ENCODE measurements at regions not wholly inside any gene's neighbourhood (a gene's known extent, or its start where the extent isn't known, plus 50 kb on each side); places are given as distances from the start of the nearest gene placed in this dataset.
A peak's percentile ranks its signal among the peaks of the same experiment; 100 is the strongest.

DNA sequence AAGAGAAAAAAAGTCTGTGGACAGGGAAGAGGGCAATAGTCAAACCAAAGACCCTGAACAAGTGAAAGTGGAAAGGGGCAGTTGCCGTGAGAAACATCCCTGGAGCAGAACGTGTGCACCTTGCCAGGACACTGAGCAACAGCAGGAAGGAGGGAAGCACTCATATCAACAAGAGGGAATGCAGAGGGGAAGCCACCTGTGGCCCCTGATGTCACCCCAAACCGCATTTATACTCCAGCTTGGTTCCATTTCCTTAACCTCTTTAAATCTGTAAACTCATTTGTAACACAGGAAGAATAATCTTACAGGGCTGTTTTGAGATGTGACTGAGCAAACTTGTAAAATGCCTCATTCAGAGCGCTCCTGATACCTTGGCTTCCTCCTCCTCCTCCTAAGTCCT lies 698.8 kb downstream of the DIAPH3 start:
- Histone ChIP-seq H3K4me3 (ENCODE audit: low read length in 2 of 2) (no peak overlapping the region), H3K36me3 (ENCODE audit: insufficient read depth, low read length) (no peaks in the 10 kb centered on the region), H3K27ac (ENCODE audit: low read depth, low read length) (no peak overlapping the region), H3K4me1 (ENCODE audit: insufficient read depth, low read length) (no peaks in the 10 kb centered on the region), H3K9me3 (ENCODE audit: control insufficient read depth in 1 of 2, low read length in 2 of 2) (no peaks in the 10 kb centered on the region), H3K27me3 (ENCODE audit: insufficient read depth, low read length) (no peaks in the 10 kb centered on the region)
- H3K36me3 Mint-ChIP-seq = no peaks in the 10 kb centered on the region
- no peak overlapping the region for H3K27ac Mint-ChIP-seq
- H3K4me1 Mint-ChIP-seq = no peaks in the 10 kb centered on the region
- CTCF ChIA-PET (ENCODE audit: partially characterized antibody) = no interaction called here
- POLR2A ChIA-PET (ENCODE audit: partially characterized antibody) = no interaction called here
- no peak overlapping the region for H3K4me3 Mint-ChIP-seq
- peaks cover 15% of the 10 kb centered on the region in 2 donors for H3K27me3 Mint-ChIP-seq
- H3K9me3 Mint-ChIP-seq = peaks cover 0 to 8% (median 3%) of the 10 kb centered on the region in 8 donors
- intact Hi-C loops (cut with micrococcal nuclease) = no loop called here
- DNase-seq = no peak

DNA sequence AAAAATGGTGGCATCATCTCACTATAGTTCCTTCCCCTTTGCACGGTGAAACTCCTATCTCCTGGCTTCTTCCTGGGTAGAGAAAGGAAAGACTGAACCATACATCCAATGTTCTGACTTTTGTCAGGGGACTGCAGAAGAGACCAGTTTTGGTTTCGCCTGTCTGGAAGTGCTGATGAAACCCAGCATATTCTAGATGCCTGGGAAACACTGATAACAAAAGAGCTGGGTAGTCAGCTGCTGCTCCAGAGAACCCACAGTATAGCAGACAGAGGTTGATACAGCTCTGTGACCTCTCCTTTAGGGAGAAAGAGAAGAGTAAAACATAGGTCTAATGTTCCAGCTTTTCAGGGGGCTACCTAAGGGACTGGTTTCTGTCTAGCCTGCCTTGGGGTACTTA lies 695.3 kb downstream of the DIAPH3 start:
- Histone ChIP-seq H3K4me1 (ENCODE audit: insufficient read depth, low read length) (no peaks in the 10 kb centered on the region), H3K4me3 (ENCODE audit: low read length in 2 of 2) (no peak overlapping the region), H3K36me3 (ENCODE audit: insufficient read depth, low read length) (no peaks in the 10 kb centered on the region), H3K27ac (ENCODE audit: low read depth, low read length) (no peak overlapping the region), H3K27me3 (ENCODE audit: insufficient read depth, low read length) (no peaks in the 10 kb centered on the region), H3K9me3 (ENCODE audit: control insufficient read depth in 1 of 2, low read length in 2 of 2) (no peaks in the 10 kb centered on the region)
- no peaks in the 10 kb centered on the region for H3K36me3 Mint-ChIP-seq
- H3K27me3 Mint-ChIP-seq = peaks cover 11 to 13% of the 10 kb centered on the region in 2 donors
- intact Hi-C loops (cut with micrococcal nuclease) = no loop called here
- H3K9me3 Mint-ChIP-seq = peaks cover 0 to 10% (median 3%) of the 10 kb centered on the region in 8 donors
- POLR2A ChIA-PET (ENCODE audit: partially characterized antibody) = no interaction called here
- H3K4me3 Mint-ChIP-seq = no peak overlapping the region
- DNase-seq = no peak
- CTCF ChIA-PET (ENCODE audit: partially characterized antibody) = no interaction called here
- H3K4me1 Mint-ChIP-seq = no peaks in the 10 kb centered on the region
- no peak overlapping the region for H3K27ac Mint-ChIP-seq

DNA sequence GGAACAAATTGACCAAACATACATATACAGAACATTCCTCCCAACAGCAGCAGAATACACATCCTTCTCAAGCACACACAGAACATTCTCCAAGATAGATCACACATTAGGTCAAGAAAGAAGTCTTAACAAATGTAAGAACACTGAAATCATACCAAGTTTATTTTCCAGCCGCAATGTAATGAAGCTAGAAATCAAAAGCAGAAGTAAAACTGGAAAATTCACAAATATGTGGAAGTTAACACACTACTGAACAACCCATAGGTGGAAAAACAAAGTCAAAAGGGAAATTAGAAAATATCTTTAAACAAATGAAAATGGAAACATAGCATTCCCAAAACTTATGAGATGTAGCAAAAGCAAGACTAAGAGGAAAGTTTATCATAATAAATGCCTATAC lies 692.6 kb downstream of the DIAPH3 start:
- no peak overlapping the region for H3K4me3 Mint-ChIP-seq
- no peak overlapping the region for H3K4me3 ChIP-seq (ENCODE audit: low read length in 2 of 2)
- H3K27ac Mint-ChIP-seq = peak overlapping the region in 1 of 7 donors; percentile 30
- ChIA-PET CTCF (ENCODE audit: partially characterized antibody) (interaction anchor here (1.3 kb wide), 1 partner anchor 30 kb away, joined by 3 read pairs; no protein-coding TSS in a partner anchor), POLR2A (ENCODE audit: partially characterized antibody) (no interaction called here)
- H3K36me3 ChIP-seq (ENCODE audit: insufficient read depth, low read length) = no peaks in the 10 kb centered on the region
- no peaks in the 10 kb centered on the region for H3K27me3 ChIP-seq (ENCODE audit: insufficient read depth, low read length)
- DNase-seq = no peak
- H3K27ac ChIP-seq (ENCODE audit: low read depth, low read length) = no peak overlapping the region
- H3K9me3 Mint-ChIP-seq = peaks cover 0 to 10% (median 3%) of the 10 kb centered on the region in 8 donors
- no peaks in the 10 kb centered on the region for H3K36me3 Mint-ChIP-seq
- no peaks in the 10 kb centered on the region for H3K4me1 Mint-ChIP-seq
- intact Hi-C loops (cut with micrococcal nuclease) = no loop called here
- H3K27me3 Mint-ChIP-seq = peaks cover 0 to 4% of the 10 kb centered on the region in 2 donors
- H3K9me3 ChIP-seq (ENCODE audit: control insufficient read depth in 1 of 2, low read length in 2 of 2) = no peaks in the 10 kb centered on the region
- H3K4me1 ChIP-seq (ENCODE audit: insufficient read depth, low read length) = no peaks in the 10 kb centered on the region

DNA sequence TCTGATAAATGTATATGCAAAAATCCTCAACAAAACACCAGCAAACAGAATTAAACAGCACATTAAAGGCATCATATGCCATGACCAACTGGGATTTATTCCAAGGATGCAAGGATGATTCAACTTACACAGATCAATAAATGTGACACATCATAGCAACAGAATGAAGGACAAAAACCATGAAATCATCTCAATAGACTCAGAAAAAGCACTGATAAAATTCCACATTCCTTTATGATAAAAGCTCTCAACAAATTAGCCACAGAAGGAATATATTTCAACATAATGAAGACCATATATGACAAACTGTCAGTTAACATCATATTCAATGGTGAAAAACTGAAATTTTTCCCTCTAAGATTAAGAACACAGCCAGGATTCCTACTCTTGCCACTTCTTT lies 691.6 kb downstream of the DIAPH3 start:
- H3K4me1 Mint-ChIP-seq = no peaks in the 10 kb centered on the region
- peaks cover 0 to 10% (median 3%) of the 10 kb centered on the region in 8 donors for H3K9me3 Mint-ChIP-seq
- H3K4me1 ChIP-seq (ENCODE audit: insufficient read depth, low read length) = no peaks in the 10 kb centered on the region
- H3K27me3 Mint-ChIP-seq = peaks cover 0 to 1% of the 10 kb centered on the region in 2 donors
- no peaks in the 10 kb centered on the region for H3K36me3 ChIP-seq (ENCODE audit: insufficient read depth, low read length)
- intact Hi-C loops (cut with micrococcal nuclease) = no loop called here
- DNase-seq = no peak
- no peak overlapping the region for H3K27ac Mint-ChIP-seq
- no peaks in the 10 kb centered on the region for H3K27me3 ChIP-seq (ENCODE audit: insufficient read depth, low read length)
- no peaks in the 10 kb centered on the region for H3K36me3 Mint-ChIP-seq
- H3K4me3 ChIP-seq (ENCODE audit: low read length in 2 of 2) = no peak overlapping the region
- H3K9me3 ChIP-seq (ENCODE audit: control insufficient read depth in 1 of 2, low read length in 2 of 2) = no peaks in the 10 kb centered on the region
- ChIA-PET POLR2A (ENCODE audit: partially characterized antibody) (no interaction called here), CTCF (ENCODE audit: partially characterized antibody) (no interaction called here)
- no peak overlapping the region for H3K27ac ChIP-seq (ENCODE audit: low read depth, low read length)
- H3K4me3 Mint-ChIP-seq = no peak overlapping the region

DNA sequence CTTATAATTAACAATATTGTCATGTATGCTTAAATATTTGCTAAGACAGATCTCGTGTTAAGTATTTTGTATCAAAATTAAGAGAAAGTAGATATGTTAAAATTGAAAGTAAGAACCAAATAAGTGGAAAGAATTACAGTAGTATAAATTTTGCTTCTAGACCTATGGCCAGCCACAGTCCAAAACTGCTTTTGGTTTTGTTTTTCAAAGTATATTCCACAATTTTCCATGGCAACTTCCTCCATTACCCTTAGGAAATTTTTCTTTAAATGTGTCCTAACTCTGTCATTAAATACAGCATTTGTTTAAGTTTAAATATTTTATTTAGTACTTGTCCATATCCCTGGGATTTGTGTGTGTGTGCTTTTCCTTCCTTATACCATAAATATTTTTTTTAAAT lies 689.0 kb downstream of the DIAPH3 start:
- Histone ChIP-seq H3K27me3 (ENCODE audit: insufficient read depth, low read length) (no peaks in the 10 kb centered on the region), H3K9me3 (ENCODE audit: control insufficient read depth in 1 of 2, low read length in 2 of 2) (no peaks in the 10 kb centered on the region), H3K27ac (ENCODE audit: low read depth, low read length) (no peak overlapping the region), H3K4me3 (ENCODE audit: low read length in 2 of 2) (no peak overlapping the region), H3K4me1 (ENCODE audit: insufficient read depth, low read length) (no peaks in the 10 kb centered on the region), H3K36me3 (ENCODE audit: insufficient read depth, low read length) (no peaks in the 10 kb centered on the region)
- H3K4me1 Mint-ChIP-seq = no peaks in the 10 kb centered on the region
- ChIA-PET CTCF (ENCODE audit: partially characterized antibody) (no interaction called here), POLR2A (ENCODE audit: partially characterized antibody) (no interaction called here)
- intact Hi-C loops (cut with micrococcal nuclease) = no loop called here
- H3K9me3 Mint-ChIP-seq = peaks cover 0 to 6% (median 0%) of the 10 kb centered on the region in 8 donors
- no peaks in the 10 kb centered on the region for H3K27me3 Mint-ChIP-seq
- H3K36me3 Mint-ChIP-seq = no peaks in the 10 kb centered on the region
- no peak overlapping the region for H3K4me3 Mint-ChIP-seq
- DNase-seq = no peak
- H3K27ac Mint-ChIP-seq = no peak overlapping the region

DNA sequence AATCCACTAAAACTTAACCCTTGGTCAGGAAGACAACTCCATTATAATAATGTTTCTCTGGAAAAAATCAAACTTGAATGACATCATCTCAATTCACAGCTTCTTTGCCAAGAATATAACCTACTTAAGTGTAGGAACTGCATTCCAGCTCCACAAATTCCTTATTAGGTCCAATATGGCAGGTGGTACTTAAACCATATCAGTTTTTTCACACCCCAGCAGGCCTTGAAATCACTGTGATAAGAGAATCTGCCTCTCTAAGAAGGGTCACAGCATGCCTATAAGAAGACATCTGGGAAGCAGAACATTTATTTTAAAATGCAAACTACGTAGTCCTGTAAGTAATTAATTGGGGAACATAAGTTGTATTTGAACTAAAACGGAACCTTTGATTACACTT lies 687.8 kb downstream of the DIAPH3 start:
- ChIA-PET CTCF (ENCODE audit: partially characterized antibody) (no interaction called here), POLR2A (ENCODE audit: partially characterized antibody) (no interaction called here)
- no peak overlapping the region for H3K27ac Mint-ChIP-seq
- no peak overlapping the region for H3K4me3 Mint-ChIP-seq
- H3K27me3 Mint-ChIP-seq = peaks cover 0 to 1% of the 10 kb centered on the region in 2 donors
- intact Hi-C loops (cut with micrococcal nuclease) = no loop called here
- Histone ChIP-seq H3K4me1 (ENCODE audit: insufficient read depth, low read length) (no peaks in the 10 kb centered on the region), H3K27me3 (ENCODE audit: insufficient read depth, low read length) (no peaks in the 10 kb centered on the region), H3K4me3 (ENCODE audit: low read length in 2 of 2) (no peak overlapping the region), H3K9me3 (ENCODE audit: control insufficient read depth in 1 of 2, low read length in 2 of 2) (no peaks in the 10 kb centered on the region), H3K27ac (ENCODE audit: low read depth, low read length) (no peak overlapping the region), H3K36me3 (ENCODE audit: insufficient read depth, low read length) (no peaks in the 10 kb centered on the region)
- H3K36me3 Mint-ChIP-seq = no peaks in the 10 kb centered on the region
- no peaks in the 10 kb centered on the region for H3K4me1 Mint-ChIP-seq
- no peak for DNase-seq
- H3K9me3 Mint-ChIP-seq = peaks cover 0 to 2% (median 0%) of the 10 kb centered on the region in 8 donors

DNA sequence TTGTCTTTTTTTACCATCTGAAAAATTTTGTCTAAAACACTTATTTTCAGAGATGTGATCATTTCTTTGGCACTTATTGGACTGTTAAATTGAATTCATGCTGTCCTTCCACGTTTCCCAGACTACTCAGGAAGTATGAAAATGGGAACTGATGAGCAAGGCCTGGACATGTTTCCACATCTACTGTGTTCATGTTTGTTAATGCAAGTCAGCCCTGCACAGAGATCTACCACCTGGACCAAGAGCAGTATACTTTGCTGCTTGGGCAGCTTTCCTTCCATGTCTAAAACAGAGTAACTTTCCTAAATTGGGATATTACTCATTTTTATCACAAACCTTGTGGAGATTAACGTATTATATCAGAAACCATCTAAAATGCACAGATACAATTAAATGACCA lies 687.4 kb downstream of the DIAPH3 start:
- H3K27me3 ChIP-seq (ENCODE audit: insufficient read depth, low read length) = no peaks in the 10 kb centered on the region
- H3K27ac ChIP-seq (ENCODE audit: low read depth, low read length) = no peak overlapping the region
- Mint-ChIP-seq H3K36me3 (no peaks in the 10 kb centered on the region), H3K4me3 (no peak overlapping the region), H3K4me1 (no peaks in the 10 kb centered on the region), H3K27ac (no peak overlapping the region), H3K27me3 (peaks cover 0 to 3% of the 10 kb centered on the region in 2 donors), H3K9me3 (peaks cover 0 to 2% (median 0%) of the 10 kb centered on the region in 8 donors)
- no peaks in the 10 kb centered on the region for H3K36me3 ChIP-seq (ENCODE audit: insufficient read depth, low read length)
- intact Hi-C loops (cut with micrococcal nuclease) = no loop called here
- ChIA-PET CTCF (ENCODE audit: partially characterized antibody) (no interaction called here), POLR2A (ENCODE audit: partially characterized antibody) (no interaction called here)
- H3K9me3 ChIP-seq (ENCODE audit: control insufficient read depth in 1 of 2, low read length in 2 of 2) = no peaks in the 10 kb centered on the region
- no peak for DNase-seq
- no peak overlapping the region for H3K4me3 ChIP-seq (ENCODE audit: low read length in 2 of 2)
- H3K4me1 ChIP-seq (ENCODE audit: insufficient read depth, low read length) = no peaks in the 10 kb centered on the region

DNA sequence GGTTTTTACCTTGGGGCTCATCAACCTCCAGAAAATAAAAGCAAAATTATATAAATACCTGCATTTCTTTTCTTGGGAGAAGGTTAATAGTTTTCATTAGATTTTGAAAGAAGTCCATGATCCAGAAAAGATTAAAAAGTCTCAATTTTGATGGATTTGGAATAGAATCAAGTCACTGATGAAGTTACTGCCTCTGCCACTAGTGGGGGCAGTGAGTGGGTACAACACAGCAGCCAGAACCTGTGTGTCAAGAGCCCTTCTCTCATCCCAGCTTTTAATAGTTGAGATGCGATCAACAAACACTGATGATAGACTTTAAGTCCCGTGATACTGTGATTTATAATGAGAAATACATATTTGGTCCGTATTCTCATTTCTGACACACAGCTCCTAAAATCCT lies 686.7 kb downstream of the DIAPH3 start:
- ChIA-PET CTCF (ENCODE audit: partially characterized antibody) (no interaction called here), POLR2A (ENCODE audit: partially characterized antibody) (no interaction called here)
- no peak for DNase-seq
- no peaks in the 10 kb centered on the region for H3K36me3 Mint-ChIP-seq
- Histone ChIP-seq H3K27me3 (ENCODE audit: insufficient read depth, low read length) (no peaks in the 10 kb centered on the region), H3K4me3 (ENCODE audit: low read length in 2 of 2) (no peak overlapping the region), H3K4me1 (ENCODE audit: insufficient read depth, low read length) (no peaks in the 10 kb centered on the region), H3K36me3 (ENCODE audit: insufficient read depth, low read length) (no peaks in the 10 kb centered on the region), H3K27ac (ENCODE audit: low read depth, low read length) (no peak overlapping the region), H3K9me3 (ENCODE audit: control insufficient read depth in 1 of 2, low read length in 2 of 2) (no peaks in the 10 kb centered on the region)
- H3K4me3 Mint-ChIP-seq = no peak overlapping the region
- H3K27ac Mint-ChIP-seq = no peak overlapping the region
- peaks cover 0 to 3% of the 10 kb centered on the region in 2 donors for H3K27me3 Mint-ChIP-seq
- peaks cover 0 to 2% (median 0%) of the 10 kb centered on the region in 8 donors for H3K9me3 Mint-ChIP-seq
- no peaks in the 10 kb centered on the region for H3K4me1 Mint-ChIP-seq
- intact Hi-C loops (cut with micrococcal nuclease) = no loop called here

Data from CD4-positive, alpha-beta memory T cell (primary cell).